GM19455 (cell line): ENCODE measurements at regions not wholly inside any gene's neighbourhood (a gene's known extent, or its start where the extent isn't known, plus 50 kb on each side); places are given as distances from the start of the nearest gene placed in this dataset.

ENCODE experiments used
- ATAC-seq: cut with Tn5 transposase; IDR thresholded peaks from one replicate; pipeline ENCODE4 v1.9.1; 2021; ENCODE audit not compliant: unreplicated experiment

GRCh38 chr18:72940986-72941385 is 73.2 kb upstream of the NETO1 start:
- ATAC-seq, result no peak

- no peak for ATAC-seq
These were observed 72.7 kb upstream of the NETO1 start for GRCh38 chr18:72940509-72940908.

GRCh38 chr18:72935744-72936143 is 68.0 kb upstream of the NETO1 start:
- no peak for ATAC-seq

- no peak for ATAC-seq
These were observed 55.1 kb upstream of the NETO1 start for GRCh38 chr18:72922895-72923294.
